GM12891 (cell line): ENCODE measurements at regions not wholly inside any gene's neighbourhood (a gene's known extent, or its start where the extent isn't known, plus 50 kb on each side); places are given as distances from the start of the nearest gene placed in this dataset.
"Not testable (repeated sequence)": the region's sequence is repeated elsewhere in the genome, so short reads cannot be mapped to it uniquely, and the experiment has no call there.

Experiments
- POLR2A ChIP-seq: IDR thresholded peaks from 2 replicates; pipeline ENCODE4 v1.6.1; 2011; ENCODE audit warnings: low read depth, low read length, control low read depth
- POLR2AphosphoS5 ChIP-seq: IDR thresholded peaks from 2 replicates; pipeline ENCODE4 v1.6.1; 2011; ENCODE audit warnings: low read depth, low read length, control low read depth
- TAF1 ChIP-seq: IDR thresholded peaks from 2 replicates; pipeline ENCODE4 v1.6.1; 2011; ENCODE audit warnings: low read depth, low read length, control low read depth

DNA sequence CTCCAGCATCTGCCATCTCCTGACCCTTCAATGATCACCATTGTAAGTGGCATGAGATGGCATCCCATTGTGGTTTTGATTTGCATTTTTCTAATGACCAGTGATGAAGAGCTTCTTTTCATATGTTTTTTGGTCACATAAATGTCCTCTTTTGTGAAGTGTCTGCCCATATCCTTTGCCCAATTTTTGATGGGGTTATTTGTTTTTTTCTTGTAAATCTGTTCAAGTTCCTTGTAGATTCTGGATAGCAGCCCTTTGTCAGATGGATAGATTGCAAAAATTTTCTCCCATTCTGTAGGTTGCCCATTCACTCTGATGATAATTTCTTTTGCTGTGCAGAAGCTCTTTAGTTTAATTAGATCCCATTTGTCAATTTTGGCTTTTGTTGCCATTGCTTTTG is 547.3 kb downstream of the TMTC2 start:
- not testable (repeated sequence) for TF ChIP-seq POLR2A, POLR2AphosphoS5, TAF1
